Naive B cell (primary cell): ENCODE measurements at regions not wholly inside any gene's neighbourhood (a gene's known extent, or its start where the extent isn't known, plus 50 kb on each side); places are given as distances from the start of the nearest gene placed in this dataset.

Experiments used
- ATAC-seq, 2 donors: fragments of 150-1000 bp; cut with Tn5 transposase; 2 replicates each; pipeline ENCODE4 v1.10.0; 2021; ENCODE audit warnings: low read depth in 2 of 2, mild to moderate bottlenecking in 2 of 2, moderate library complexity in 2 of 2
- DNase-seq: peaks from one replicate; pipeline ENCODE4 v3.0.0; 2022
- H3K27ac Mint-ChIP-seq, 6 donors: one replicate each; pipeline ENCODE4 v1.8.0; 2020 to 2022; ENCODE audit warnings: mild to moderate bottlenecking in 6 of 6, mixed read lengths in 6 of 6, moderate library complexity in 5 of 6, inconsistent platforms in 2 of 6
- H3K27me3 Mint-ChIP-seq, 3 donors: one replicate each; pipeline ENCODE4 v1.8.0; 2021 to 2022; ENCODE audit warnings: mixed read lengths in 3 of 3, mild to moderate bottlenecking in 1 of 3
- H3K36me3 Mint-ChIP-seq, 2 donors: one replicate each; pipeline ENCODE4 v1.8.0; 2020 to 2022; ENCODE audit warnings: mixed read lengths in 2 of 2, inconsistent platforms in 1 of 2, mild to moderate bottlenecking in 1 of 2
- H3K4me1 Mint-ChIP-seq, 3 donors: one replicate each; pipeline ENCODE4 v1.8.0; 2020 to 2022; ENCODE audit warnings: mixed read lengths in 3 of 3, inconsistent platforms in 1 of 3, mild to moderate bottlenecking in 1 of 3, moderate library complexity in 1 of 3
- H3K4me3 Mint-ChIP-seq, 8 donors: one replicate each; pipeline ENCODE4 v1.8.0; 2020 to 2022; ENCODE audit warnings: mild to moderate bottlenecking in 8 of 8, mixed read lengths in 8 of 8, moderate library complexity in 8 of 8, inconsistent platforms in 2 of 8
- H3K9me3 Mint-ChIP-seq, 7 donors: one replicate each; pipeline ENCODE4 v1.8.0; 2020 to 2022; ENCODE audit warnings: mixed read lengths in 7 of 7, mild to moderate bottlenecking in 5 of 7, inconsistent platforms in 2 of 7, moderate library complexity in 1 of 7

DNA sequence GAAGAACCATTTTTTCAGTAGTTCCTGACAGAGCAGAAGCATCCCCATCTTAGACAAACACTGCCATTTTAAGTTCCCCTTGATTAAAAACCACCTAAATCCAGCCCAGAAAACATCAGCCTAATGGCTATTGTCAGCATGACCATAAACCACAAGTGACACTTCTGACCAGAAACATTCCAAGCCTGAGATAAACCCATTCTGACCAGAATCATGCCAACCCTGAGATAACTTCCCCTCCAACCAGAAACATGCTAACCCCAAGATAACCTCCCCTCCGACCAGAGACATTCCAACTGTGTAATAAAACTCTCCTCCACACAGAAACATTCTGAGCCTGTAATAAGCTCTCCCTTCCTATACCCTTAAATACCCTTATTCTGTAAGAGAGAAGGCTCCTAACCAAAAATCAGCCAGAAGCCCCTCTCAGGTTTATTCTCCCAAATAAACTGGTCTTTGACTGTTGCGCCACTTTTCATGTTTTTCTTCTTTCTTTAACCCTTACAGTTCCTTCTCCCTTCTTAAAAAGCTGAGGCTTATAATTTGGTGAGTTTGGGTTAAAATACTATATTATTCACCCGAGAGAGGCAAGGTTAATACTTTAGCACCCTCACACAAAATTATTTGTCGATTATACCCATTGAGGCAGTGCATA is 149.7 kb downstream of the HNMT start:
- DNase-seq = no peak
- H3K36me3 Mint-ChIP-seq = no peaks in the 10 kb centered on the region
- H3K4me3 Mint-ChIP-seq = no peak overlapping the region
- H3K9me3 Mint-ChIP-seq = no peaks in the 10 kb centered on the region
- H3K27me3 Mint-ChIP-seq = peaks cover 0 to 3% (median 0%) of the 10 kb centered on the region in 3 donors
- no peak for ATAC-seq
- H3K27ac Mint-ChIP-seq = no peak overlapping the region
- no peaks in the 10 kb centered on the region for H3K4me1 Mint-ChIP-seq

DNA sequence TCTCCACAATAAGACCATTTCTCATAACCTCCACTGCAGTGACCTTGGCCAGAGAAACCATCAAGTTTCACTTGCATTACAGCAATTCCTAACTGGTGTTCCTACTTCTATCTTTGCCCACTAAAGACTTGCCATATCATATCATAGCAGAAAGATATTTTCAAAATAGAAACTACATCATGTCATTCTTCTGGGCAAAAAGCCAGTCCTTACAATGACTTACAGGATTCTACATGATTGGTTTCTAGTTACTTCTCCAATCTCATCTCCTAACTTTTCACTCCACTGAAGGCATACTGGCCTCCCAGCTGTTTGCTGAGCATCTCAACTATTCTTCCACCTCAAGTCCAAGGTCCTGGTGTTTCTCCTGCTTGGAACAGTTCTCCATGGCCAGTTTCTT is 151.4 kb downstream of the HNMT start:
- H3K9me3 Mint-ChIP-seq = no peaks in the 10 kb centered on the region
- no peaks in the 10 kb centered on the region for H3K4me1 Mint-ChIP-seq
- no peak overlapping the region for H3K4me3 Mint-ChIP-seq
- DNase-seq (no peak), ATAC-seq (no peak)
- no peak overlapping the region for H3K27ac Mint-ChIP-seq
- no peaks in the 10 kb centered on the region for H3K36me3 Mint-ChIP-seq
- peaks cover 0 to 3% (median 0%) of the 10 kb centered on the region in 3 donors for H3K27me3 Mint-ChIP-seq

DNA sequence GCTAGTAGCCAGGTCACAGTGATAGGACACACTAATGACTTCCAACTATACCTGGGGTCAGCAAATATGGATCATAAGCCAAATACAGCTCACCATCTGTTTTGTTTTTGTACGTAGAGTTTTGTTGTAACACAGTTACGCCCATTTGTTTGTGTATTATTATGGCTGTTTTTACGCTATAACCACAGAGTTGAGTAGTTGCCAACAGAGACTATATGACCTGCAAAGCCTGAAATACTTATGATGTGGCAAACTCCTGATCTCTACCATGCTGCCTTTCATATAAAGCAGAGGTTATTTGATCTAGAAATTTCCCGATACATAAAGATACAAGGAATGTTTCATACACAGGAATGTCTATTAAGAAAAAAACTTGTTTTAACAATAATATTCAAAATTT is 152.2 kb downstream of the HNMT start:
- Mint-ChIP-seq H3K27ac (no peak overlapping the region), H3K4me3 (no peak overlapping the region), H3K27me3 (peaks cover 0 to 3% (median 0%) of the 10 kb centered on the region in 3 donors), H3K9me3 (no peaks in the 10 kb centered on the region), H3K4me1 (no peaks in the 10 kb centered on the region), H3K36me3 (no peaks in the 10 kb centered on the region)
- ATAC-seq (no peak), DNase-seq (no peak)

DNA sequence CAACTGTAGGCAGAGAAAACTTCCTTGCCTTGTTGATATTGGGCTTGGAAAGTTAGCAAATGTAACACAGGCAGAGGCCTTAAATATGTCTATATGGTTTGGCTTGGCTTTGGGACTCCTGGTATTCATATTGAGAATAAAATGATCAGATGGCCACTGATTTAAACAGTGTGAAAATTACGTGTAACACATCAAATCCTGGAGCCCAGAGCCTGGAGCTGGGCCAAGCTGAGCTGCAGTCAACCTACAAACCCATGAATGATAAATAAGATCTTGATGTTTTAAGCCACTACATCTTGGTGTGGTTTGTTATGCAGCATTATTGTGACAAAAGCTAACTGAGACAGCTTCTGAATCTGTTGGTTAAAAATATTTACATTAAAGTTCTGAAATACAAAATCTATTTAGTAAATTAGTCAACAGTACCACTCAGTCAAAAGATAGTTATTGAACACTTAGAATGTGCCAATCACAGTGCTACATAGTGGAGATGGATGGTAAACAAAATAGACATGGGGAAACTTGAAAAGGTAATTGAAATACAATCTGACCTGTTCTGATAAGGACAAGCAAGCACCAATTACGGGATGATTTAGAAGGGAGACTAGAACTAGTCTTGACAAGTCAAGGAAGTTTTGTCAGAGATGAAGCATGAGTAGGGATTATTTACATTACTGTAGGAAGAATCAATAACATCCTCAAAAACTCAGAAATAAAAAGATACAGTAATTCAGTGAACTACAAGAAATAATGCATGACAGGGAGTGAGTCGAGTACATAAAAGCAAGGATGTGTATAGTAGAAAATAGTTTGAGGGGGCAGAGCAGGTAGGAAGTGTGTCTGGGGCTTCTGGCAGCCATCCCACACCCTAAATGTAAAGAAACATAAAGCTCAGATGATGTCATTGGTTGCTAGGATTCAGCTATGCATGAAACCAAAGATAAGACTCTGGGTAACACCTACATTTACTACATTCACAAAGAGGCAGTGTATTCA is 157.7 kb downstream of the HNMT start:
- Mint-ChIP-seq H3K36me3 (no peaks in the 10 kb centered on the region), H3K4me1 (no peaks in the 10 kb centered on the region), H3K27me3 (no peaks in the 10 kb centered on the region), H3K27ac (no peak overlapping the region), H3K9me3 (no peaks in the 10 kb centered on the region), H3K4me3 (no peak overlapping the region)
- DNase-seq = no peak
- ATAC-seq = no peak

DNA sequence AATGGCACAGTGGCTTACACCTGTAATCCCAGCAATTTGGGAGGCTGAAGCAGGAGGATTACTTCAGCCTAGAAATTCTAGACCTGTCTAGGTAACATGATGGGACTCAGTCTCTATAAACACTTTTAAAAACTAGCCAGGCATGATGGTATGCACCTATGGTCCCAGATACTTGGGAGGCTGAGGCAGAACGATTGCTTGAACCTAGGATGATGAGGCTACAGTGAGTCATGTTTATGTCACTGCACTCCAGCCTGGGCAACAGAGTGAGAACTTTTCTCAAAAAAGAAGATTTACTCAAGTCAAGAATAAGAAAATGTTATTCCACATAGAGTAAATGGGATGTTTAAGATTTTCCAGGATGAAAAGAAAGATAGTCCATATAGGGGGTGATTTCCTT is 158.6 kb downstream of the HNMT start:
- no peak overlapping the region for H3K4me3 Mint-ChIP-seq
- H3K9me3 Mint-ChIP-seq = no peaks in the 10 kb centered on the region
- ATAC-seq (no peak), DNase-seq (no peak)
- no peak overlapping the region for H3K27ac Mint-ChIP-seq
- no peaks in the 10 kb centered on the region for H3K4me1 Mint-ChIP-seq
- no peaks in the 10 kb centered on the region for H3K36me3 Mint-ChIP-seq
- H3K27me3 Mint-ChIP-seq = no peaks in the 10 kb centered on the region

DNA sequence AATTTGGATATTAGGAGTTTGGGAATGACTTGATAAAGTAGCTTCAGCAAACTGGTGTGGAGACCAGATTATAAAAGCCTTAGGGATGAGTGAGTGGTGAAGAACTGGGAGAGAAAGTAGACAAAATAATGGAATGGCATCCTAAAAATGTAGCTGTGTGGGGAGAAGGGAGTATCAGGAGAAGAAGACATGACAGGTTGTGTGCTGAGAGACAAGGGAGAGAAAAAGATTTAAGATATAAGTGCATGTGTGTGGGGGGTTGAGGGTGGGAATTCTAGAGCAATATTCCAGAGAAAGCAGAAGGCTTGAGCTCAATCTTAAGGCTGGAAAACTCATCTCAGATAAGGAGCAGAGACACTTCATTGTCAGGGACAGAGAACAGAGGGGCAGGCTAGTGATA is 159.5 kb downstream of the HNMT start:
- no peak for DNase-seq
- no peaks in the 10 kb centered on the region for H3K9me3 Mint-ChIP-seq
- no peak overlapping the region for H3K27ac Mint-ChIP-seq
- H3K27me3 Mint-ChIP-seq = no peaks in the 10 kb centered on the region
- H3K4me3 Mint-ChIP-seq = no peak overlapping the region
- H3K4me1 Mint-ChIP-seq = no peaks in the 10 kb centered on the region
- H3K36me3 Mint-ChIP-seq = no peaks in the 10 kb centered on the region
- ATAC-seq = no peak

DNA sequence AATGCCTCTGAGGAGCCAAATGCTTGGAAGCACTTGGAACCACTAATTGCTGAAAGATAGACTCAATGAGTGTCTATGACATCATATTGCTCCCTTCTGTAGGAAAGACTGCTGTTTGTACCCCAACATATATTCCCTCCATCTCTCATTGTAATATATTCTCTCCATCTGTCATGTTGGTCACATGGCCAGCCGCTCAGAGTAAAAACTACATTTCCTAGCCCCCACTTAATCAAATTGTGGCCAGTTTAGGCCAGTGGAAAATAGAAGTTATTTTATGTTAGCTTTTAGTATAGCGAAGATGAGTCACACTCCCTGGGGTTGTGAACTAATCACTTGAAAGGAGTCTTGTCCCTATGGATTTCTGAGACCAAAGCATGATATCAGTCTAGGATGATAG is 160.2 kb downstream of the HNMT start:
- no peaks in the 10 kb centered on the region for H3K27me3 Mint-ChIP-seq
- no peak overlapping the region for H3K27ac Mint-ChIP-seq

DNA sequence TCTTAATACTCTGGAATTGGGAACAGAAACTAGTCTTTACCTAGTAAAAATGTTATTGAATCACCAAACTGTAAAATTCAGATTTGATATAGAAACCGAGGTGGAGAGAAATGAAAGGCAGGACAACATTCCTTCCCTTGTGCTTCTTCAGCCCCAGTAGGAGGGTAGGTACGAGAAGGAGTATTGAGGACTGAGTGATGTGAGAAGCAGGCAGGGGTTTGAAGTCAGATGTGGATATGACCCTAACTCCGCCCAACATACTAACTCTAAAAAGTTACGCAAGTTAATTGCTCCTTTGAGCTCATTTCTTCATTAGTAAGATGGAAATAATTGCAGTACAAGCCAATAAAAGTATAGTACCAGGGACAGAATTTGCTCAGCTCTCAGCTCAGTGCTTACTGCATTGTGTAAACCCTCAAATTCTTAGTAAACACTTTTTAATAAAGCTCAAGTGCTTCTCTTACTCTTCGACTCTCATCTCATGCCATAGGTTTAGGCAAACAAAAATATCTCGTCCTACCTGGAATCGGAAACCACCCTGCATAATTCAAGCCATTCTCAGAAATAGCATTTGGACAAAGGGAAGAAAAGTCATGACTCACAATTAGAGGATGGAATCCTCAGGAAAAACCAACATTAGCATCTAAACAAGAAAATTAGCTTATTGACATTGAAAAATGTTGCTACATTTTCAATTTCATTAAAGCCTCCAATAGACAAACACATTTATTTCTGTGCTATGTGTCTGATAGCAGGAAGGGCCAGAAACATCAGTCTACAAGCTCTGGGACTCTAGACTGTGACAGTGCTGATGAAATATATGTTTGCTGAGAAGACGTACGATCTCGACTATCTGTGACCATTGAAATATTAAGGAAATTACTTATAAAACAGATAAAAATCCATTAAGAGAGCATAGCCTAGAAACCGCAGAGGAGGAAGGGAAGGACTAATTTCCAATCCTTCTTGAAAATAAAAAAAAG is 161.3 kb downstream of the HNMT start:
- no peak for DNase-seq
- Mint-ChIP-seq H3K27ac (no peak overlapping the region), H3K36me3 (no peaks in the 10 kb centered on the region), H3K9me3 (no peaks in the 10 kb centered on the region), H3K4me3 (no peak overlapping the region), H3K27me3 (no peaks in the 10 kb centered on the region), H3K4me1 (no peaks in the 10 kb centered on the region)
- ATAC-seq = no peak

More for the DNA sequence above, 160.2 kb downstream of the HNMT start:
- ATAC-seq = no peak
- no peaks in the 10 kb centered on the region for H3K9me3 Mint-ChIP-seq
- no peak for DNase-seq
- H3K36me3 Mint-ChIP-seq = no peaks in the 10 kb centered on the region
- no peak overlapping the region for H3K4me3 Mint-ChIP-seq
- no peaks in the 10 kb centered on the region for H3K4me1 Mint-ChIP-seq

DNA sequence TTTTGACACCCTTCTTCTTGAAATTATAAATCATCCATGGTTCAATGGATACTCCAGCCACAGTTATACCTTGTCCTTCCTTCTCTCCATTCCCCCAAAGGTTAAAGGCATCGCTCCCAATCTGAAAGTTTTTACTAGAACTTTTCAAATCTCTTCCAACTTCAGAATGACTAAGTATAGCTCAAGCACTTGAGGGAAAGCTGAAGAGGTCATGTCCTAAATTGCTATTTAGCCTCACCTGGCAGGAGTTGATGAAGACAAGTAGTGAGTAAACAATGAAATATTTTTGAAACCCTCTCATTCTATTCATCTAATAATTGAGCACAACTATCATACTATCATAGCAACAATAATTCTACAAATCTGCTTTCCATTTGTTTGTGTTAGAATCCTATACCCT is 167.8 kb downstream of the HNMT start:
- no peak for ATAC-seq
- no peak overlapping the region for H3K4me3 Mint-ChIP-seq
- no peaks in the 10 kb centered on the region for H3K9me3 Mint-ChIP-seq
- DNase-seq = no peak
- H3K4me1 Mint-ChIP-seq = no peaks in the 10 kb centered on the region
- no peaks in the 10 kb centered on the region for H3K36me3 Mint-ChIP-seq
- no peak overlapping the region for H3K27ac Mint-ChIP-seq
- H3K27me3 Mint-ChIP-seq = no peaks in the 10 kb centered on the region

DNA sequence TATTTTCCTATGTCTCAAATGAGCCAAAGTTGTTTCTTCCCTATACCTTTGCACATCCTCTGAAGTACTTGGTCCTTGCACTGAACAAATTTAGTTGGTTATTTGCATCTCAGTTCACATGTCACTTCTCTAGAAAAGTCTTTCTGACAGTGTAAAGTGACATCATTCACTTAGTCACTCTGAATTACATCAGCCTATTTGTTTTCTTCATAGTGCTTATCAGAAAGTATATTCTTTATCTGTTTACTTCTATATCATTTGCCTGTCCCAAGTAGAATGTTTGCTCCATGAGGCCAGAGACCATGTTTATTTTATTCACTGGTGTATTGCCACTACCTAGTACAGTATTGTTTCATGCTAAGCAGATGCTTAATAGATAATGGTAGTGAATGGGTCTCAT is 173.7 kb downstream of the HNMT start:
- DNase-seq (no peak), ATAC-seq (no peak)
- Mint-ChIP-seq H3K36me3 (no peaks in the 10 kb centered on the region), H3K9me3 (peaks cover 0 to 6% (median 3%) of the 10 kb centered on the region in 7 donors), H3K4me3 (no peak overlapping the region), H3K27me3 (no peaks in the 10 kb centered on the region), H3K27ac (no peak overlapping the region), H3K4me1 (no peaks in the 10 kb centered on the region)

DNA sequence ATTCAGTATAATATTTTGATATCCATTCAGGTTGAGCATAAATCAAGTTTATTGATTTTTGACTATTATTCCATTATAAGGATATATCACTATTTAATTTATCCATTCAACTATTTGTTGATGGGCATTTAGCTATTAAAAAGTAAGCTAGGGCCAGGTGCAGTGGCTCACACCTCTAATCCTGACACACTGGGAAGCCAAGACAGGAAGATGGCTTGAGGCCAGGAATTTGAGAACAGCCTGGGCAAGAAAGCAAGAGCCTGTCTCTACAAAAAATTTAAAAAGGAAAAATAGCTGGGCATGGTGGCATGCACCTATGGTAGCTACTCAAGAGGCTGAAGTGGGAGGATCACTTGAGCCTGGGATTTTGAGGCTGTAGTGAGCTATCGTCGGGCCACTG is 183.5 kb downstream of the HNMT start:
- Mint-ChIP-seq H3K27me3 (no peaks in the 10 kb centered on the region), H3K36me3 (peaks cover 4 to 8% of the 10 kb centered on the region in 2 donors), H3K4me3 (no peak overlapping the region), H3K27ac (no peak overlapping the region), H3K4me1 (no peaks in the 10 kb centered on the region), H3K9me3 (peaks cover 0 to 5% (median 1%) of the 10 kb centered on the region in 7 donors)
- no peak for ATAC-seq
- DNase-seq = no peak

DNA sequence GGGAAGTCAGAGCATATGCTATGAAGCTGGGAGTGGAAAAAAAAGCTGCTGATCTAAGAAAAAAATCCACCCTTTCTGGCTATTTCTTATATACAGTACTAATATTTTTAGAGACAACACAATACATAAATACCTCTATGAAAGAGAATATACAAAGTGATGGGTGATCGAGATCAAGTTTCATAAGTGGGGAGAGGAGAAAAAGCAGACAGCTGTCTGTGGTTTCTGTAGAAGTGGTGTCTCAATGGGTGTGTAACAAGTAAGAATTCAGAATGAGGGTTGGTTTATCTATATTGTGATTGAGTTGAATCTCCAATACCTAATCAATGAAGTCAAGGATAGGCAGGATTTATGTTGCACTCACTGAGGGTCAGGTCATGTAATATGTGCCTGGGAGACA is 191.0 kb downstream of the HNMT start:
- Mint-ChIP-seq H3K4me3 (no peak overlapping the region), H3K27me3 (no peaks in the 10 kb centered on the region), H3K9me3 (peaks cover 0 to 1% (median 0%) of the 10 kb centered on the region in 7 donors), H3K27ac (no peak overlapping the region), H3K36me3 (peaks cover 4 to 8% of the 10 kb centered on the region in 2 donors), H3K4me1 (no peaks in the 10 kb centered on the region)
- ATAC-seq (no peak), DNase-seq (no peak)

DNA sequence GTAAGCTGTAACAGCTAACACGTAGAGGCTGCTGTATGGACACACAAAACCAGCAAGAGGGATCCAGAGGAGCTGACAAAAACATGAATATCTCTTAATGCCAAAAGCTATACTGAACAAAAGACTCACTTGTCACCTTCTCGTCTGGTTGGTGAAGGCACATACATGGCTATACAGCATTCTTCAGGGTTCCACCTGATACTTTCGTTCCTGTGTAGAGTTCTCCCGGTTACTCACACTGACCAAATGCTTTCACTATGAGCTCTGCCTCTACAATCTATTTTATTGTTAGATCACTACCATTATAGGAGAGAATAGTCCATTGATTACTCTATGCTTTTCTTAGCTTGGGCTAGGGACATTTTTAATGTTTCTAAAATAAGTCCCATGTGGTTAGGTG is 193.1 kb downstream of the HNMT start:
- no peak for ATAC-seq
- Mint-ChIP-seq H3K4me3 (no peak overlapping the region), H3K36me3 (peaks cover 0 to 2% of the 10 kb centered on the region in 2 donors), H3K9me3 (peaks cover 0 to 2% (median 0%) of the 10 kb centered on the region in 7 donors), H3K4me1 (no peaks in the 10 kb centered on the region), H3K27ac (no peak overlapping the region), H3K27me3 (no peaks in the 10 kb centered on the region)
- no peak for DNase-seq
